Keratinocyte (primary cell): ENCODE measurements at regions not wholly inside any gene's neighbourhood (a gene's known extent, or its start where the extent isn't known, plus 50 kb on each side); places are given as distances from the start of the nearest gene placed in this dataset.

ENCODE experiments used
- DNase-seq: peaks from one replicate; pipeline ENCODE4 v3.0.0-alpha.2; 2011; ENCODE audit warnings: low read depth, missing footprints, low spot score
- FAIRE-seq: peaks from 2 replicates; lab custom pipeline; 2011; peaks lifted over from hg19 to GRCh38; lab: Jason Lieb, UNC
- H2AFZ ChIP-seq: 2 replicates; pipeline ENCODE4 v1.6.0; 2012; ENCODE audit warnings: low read length, control low read depth, inconsistent platforms; ENCODE audit not compliant: control insufficient read depth
- H3K27ac ChIP-seq: 2 replicates; pipeline ENCODE4 v1.5.1; 2011; ENCODE audit warnings: low read length; ENCODE audit not compliant: control insufficient read depth, insufficient read depth
- H3K27me3 ChIP-seq: 3 replicates; pipeline ENCODE4 v1.6.0; 2011; ENCODE audit warnings: low read length; ENCODE audit not compliant: control insufficient read depth, insufficient read depth; ENCODE audit errors: extremely low read depth
- H3K36me3 ChIP-seq, 2 experiments: 2 replicates in 1 of 2; 3 replicates in 1 of 2; pipeline ENCODE4 v1.5.1; 2011; ENCODE audit warnings: low read length in 2 of 2, mild to moderate bottlenecking in 1 of 2; ENCODE audit not compliant: control insufficient read depth in 2 of 2, insufficient read depth in 2 of 2; ENCODE audit errors: extremely low read depth in 1 of 2
- H3K4me1 ChIP-seq: 3 replicates; pipeline ENCODE4 v1.5.1; 2011; ENCODE audit warnings: low read length; ENCODE audit not compliant: control insufficient read depth, insufficient read depth; ENCODE audit errors: extremely low read depth
- H3K4me2 ChIP-seq: 3 replicates; pipeline ENCODE4 v1.6.0; 2011; ENCODE audit warnings: low read depth, low read length; ENCODE audit not compliant: control insufficient read depth, insufficient read depth; ENCODE audit errors: extremely low read depth
- H3K4me3 ChIP-seq, 3 experiments: fragments of 200-600 bp in 1 of 3; sonication (generic) in 1 of 3; 2 replicates in 2 of 3; 3 replicates in 1 of 3; pipeline ENCODE4 v1.5.1; 2011 to 2016; ENCODE audit warnings: low read length in 3 of 3, mild to moderate bottlenecking in 3 of 3, control low read depth in 2 of 3, inconsistent platforms in 1 of 3, low read depth in 1 of 3, mixed read lengths in 1 of 3, mixed run types in 1 of 3, moderate library complexity in 1 of 3; ENCODE audit not compliant: control insufficient read depth in 2 of 3, insufficient read depth in 2 of 3; ENCODE audit errors: extremely low read depth in 1 of 3
- H3K79me2 ChIP-seq: 2 replicates; pipeline ENCODE4 v1.6.0; 2012; ENCODE audit warnings: low read length; ENCODE audit not compliant: control insufficient read depth, insufficient read depth
- H3K9ac ChIP-seq: 3 replicates; pipeline ENCODE4 v1.6.0; 2011; ENCODE audit warnings: low read length; ENCODE audit not compliant: control insufficient read depth, insufficient read depth; ENCODE audit errors: extremely low read depth
- H3K9me1 ChIP-seq: 3 replicates; pipeline ENCODE4 v1.6.0; 2011; ENCODE audit warnings: low read length; ENCODE audit not compliant: control insufficient read depth, insufficient read depth; ENCODE audit errors: extremely low read depth
- H3K9me3 ChIP-seq: 2 replicates; pipeline ENCODE4 v1.5.1; 2012; ENCODE audit warnings: low read depth, low read length; ENCODE audit not compliant: control insufficient read depth
- H4K20me1 ChIP-seq: 3 replicates; pipeline ENCODE4 v1.6.0; 2011; ENCODE audit warnings: low read length; ENCODE audit not compliant: control insufficient read depth, insufficient read depth; ENCODE audit errors: extremely low read depth
- EZH2 ChIP-seq: IDR thresholded peaks from one replicate; pipeline ENCODE4 v1.6.1; 2012; ENCODE audit warnings: inconsistent platforms, mild to moderate bottlenecking, low read length, moderate library complexity
- dilution Hi-C: fragments of 300-500 bp; cut with MboI; formaldehyde crosslinking; loops from one replicate; pipeline ENCODE4 v1.7.0; 2020; ENCODE audit warnings: low sequenced_read_pairs; ENCODE audit not compliant: extremely low pct_ligation_motif_present
- TF ChIP-seq, protein P1 (sequence below), 3 experiments: IDR thresholded peaks in 1 of 3; conservative IDR thresholded peaks in 1 of 3; optimal IDR thresholded peaks in 1 of 3; 2 replicates in 2 of 3; 3 replicates in 1 of 3; pipeline versions ENCODE3 to v1.5.1; 2011; ENCODE audit warnings: low read length in 3 of 3, mild to moderate bottlenecking in 3 of 3, moderate library complexity in 2 of 3, control low read depth in 1 of 3, inconsistent platforms in 1 of 3; ENCODE audit not compliant: insufficient read depth in 2 of 3; ENCODE audit errors: extremely low read depth in 1 of 3

GRCh38 chr19:29015569-29015968 lies 197.4 kb downstream of the UQCRFS1 start:
- DNase-seq (no peak), FAIRE-seq (no peak)
- Histone ChIP-seq H2AFZ (no peak overlapping the region), H3K36me3 (no peaks in the 10 kb centered on the region), H3K27ac (no peak overlapping the region), H3K4me3 (no peak overlapping the region), H3K79me2 (no peaks in the 10 kb centered on the region), H3K4me1 (no peaks in the 10 kb centered on the region), H3K4me2 (no peak overlapping the region), H3K9me1 (no peaks in the 10 kb centered on the region), H4K20me1 (no peaks in the 10 kb centered on the region), H3K9me3 (no peaks in the 10 kb centered on the region), H3K9ac (no peak overlapping the region), H3K27me3 (no peaks in the 10 kb centered on the region)
- dilution Hi-C loops = no loop called here
- TF ChIP-seq, protein P1, sequence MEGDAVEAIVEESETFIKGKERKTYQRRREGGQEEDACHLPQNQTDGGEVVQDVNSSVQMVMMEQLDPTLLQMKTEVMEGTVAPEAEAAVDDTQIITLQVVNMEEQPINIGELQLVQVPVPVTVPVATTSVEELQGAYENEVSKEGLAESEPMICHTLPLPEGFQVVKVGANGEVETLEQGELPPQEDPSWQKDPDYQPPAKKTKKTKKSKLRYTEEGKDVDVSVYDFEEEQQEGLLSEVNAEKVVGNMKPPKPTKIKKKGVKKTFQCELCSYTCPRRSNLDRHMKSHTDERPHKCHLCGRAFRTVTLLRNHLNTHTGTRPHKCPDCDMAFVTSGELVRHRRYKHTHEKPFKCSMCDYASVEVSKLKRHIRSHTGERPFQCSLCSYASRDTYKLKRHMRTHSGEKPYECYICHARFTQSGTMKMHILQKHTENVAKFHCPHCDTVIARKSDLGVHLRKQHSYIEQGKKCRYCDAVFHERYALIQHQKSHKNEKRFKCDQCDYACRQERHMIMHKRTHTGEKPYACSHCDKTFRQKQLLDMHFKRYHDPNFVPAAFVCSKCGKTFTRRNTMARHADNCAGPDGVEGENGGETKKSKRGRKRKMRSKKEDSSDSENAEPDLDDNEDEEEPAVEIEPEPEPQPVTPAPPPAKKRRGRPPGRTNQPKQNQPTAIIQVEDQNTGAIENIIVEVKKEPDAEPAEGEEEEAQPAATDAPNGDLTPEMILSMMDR (optimal IDR thresholded peaks at IDR 0.05 in 1 of 3, IDR thresholded peaks at IDR 0.05 in 1 of 3, conservative IDR thresholded peaks at IDR 0.05 in 1 of 3; ENCODE audit: extremely low read depth in 1 of 3, insufficient read depth in 2 of 3, low read length in 3 of 3) = no peak
- no peak for TF ChIP-seq EZH2

DNA sequence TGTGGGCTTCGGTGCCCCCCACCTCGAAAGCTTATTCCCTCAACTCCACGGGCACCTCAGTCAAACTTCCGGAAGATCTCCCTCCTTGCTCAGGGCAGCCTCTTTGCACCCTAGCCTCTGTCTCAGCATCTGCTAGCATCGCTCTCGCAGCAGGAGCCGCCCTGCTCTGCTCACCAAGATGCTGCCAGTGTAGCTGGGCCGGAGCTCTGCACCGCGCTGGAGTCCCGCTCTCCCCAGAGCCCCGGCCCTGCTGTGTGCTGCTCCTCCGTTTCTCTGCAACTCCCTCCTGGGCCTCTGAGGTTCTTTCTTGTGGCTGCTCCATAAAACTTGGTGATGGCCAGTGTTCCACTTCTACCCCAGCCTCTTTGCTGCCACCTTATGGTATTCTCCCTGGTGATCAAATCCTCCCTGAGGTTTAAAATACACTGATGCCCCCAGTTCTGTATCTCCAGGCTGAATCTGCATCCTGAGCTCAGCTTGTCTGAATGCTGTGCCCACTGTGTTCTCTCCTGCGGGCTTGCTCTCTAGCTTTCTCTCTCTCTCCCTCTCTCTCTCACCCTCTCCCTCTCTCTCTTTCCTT lies 198.0 kb downstream of the UQCRFS1 start:
- no peaks in the 10 kb centered on the region for H3K79me2 ChIP-seq
- no peak overlapping the region for H3K27ac ChIP-seq
- no peak overlapping the region for H3K4me2 ChIP-seq
- no peaks in the 10 kb centered on the region for H3K36me3 ChIP-seq
- H3K27me3 ChIP-seq = no peaks in the 10 kb centered on the region
- H3K4me3 ChIP-seq = no peak overlapping the region
- DNase-seq (no peak), FAIRE-seq (no peak)
- dilution Hi-C loops = no loop called here
- H3K9ac ChIP-seq = no peak overlapping the region
- H3K4me1 ChIP-seq = no peaks in the 10 kb centered on the region
- no peak for TF ChIP-seq EZH2
- TF ChIP-seq, protein P1 (optimal IDR thresholded peaks at IDR 0.05 in 1 of 3, IDR thresholded peaks at IDR 0.05 in 1 of 3, conservative IDR thresholded peaks at IDR 0.05 in 1 of 3; ENCODE audit: extremely low read depth in 1 of 3, insufficient read depth in 2 of 3, low read length in 3 of 3) = no peak
- no peaks in the 10 kb centered on the region for H4K20me1 ChIP-seq
- H3K9me3 ChIP-seq = no peaks in the 10 kb centered on the region
- H3K9me1 ChIP-seq = no peaks in the 10 kb centered on the region
- no peak overlapping the region for H2AFZ ChIP-seq
